ENCODE measurements at regions not wholly inside any gene's neighbourhood (a gene's known extent, or its start where the extent isn't known, plus 50 kb on each side); places are given as distances from the start of the nearest gene placed in this dataset.

DNA sequence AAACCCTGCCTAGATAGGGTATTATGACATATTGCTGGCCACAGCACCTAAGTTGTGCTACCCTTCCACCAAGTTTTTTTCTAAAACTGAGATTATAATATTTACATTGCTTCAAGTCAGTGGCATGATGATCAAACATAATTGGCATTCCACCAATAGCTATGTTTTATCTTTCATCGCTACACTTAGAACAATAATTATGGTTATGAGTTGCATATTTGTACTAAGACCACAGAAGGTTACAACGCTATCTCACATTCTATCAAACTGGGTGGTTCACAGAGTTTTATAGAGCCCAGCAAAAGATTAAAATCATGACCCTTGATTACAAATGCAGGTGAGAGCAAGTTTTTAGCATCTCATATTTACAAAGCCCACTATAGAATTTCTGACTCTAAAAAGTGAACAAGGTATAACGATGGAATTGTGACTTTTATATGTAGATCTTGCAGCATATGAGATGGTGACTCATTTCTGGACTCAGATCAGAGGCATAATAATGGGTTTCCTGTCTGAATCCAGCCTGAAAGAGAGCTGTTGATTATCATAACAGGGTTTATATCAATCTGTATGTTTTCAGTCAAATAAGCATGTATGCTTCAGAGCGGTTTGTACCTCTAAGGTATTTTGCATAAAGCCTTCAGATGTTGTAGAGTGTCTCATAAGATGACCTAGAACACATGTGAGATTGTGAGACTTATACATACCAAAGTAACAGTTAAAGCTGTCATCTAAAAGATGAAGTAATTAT, 847.2 kb upstream of the TSPY4 start:
- no TSS peak for BruUV-seq (replicated peaks)
- WGBS (ENCODE audit: low lambda C conversion rate) = 59% methylated on average over 3 of the region's 4 CpGs

More for the DNA sequence above, 847.2 kb upstream of the TSPY4 start:
- Histone ChIP-seq H4K20me1 (ENCODE audit: insufficient read depth, low read length) (no peaks in the 10 kb centered on the region), H3K4me2 (ENCODE audit: low read depth, low read length) (no peak overlapping the region), H3K4me3 (replicated peaks in 1 of 3; ENCODE audit: insufficient read depth in 1 of 3, low read depth in 2 of 3, low read length in 3 of 3) (no peak overlapping the region), H3K36me3 (replicated peaks in 1 of 2; ENCODE audit: control insufficient read depth in 1 of 2, insufficient read depth in 2 of 2, low read length in 2 of 2) (no peaks in the 10 kb centered on the region), H3K27me3 (ENCODE audit: control insufficient read depth in 1 of 2, insufficient read depth in 2 of 2, low read length in 2 of 2) (no peaks in the 10 kb centered on the region), H3K9me3 (ENCODE audit: low read length) (peaks cover 56% of the 10 kb centered on the region), H2AFZ (ENCODE audit: low read length) (no peak overlapping the region), H3K79me2 (ENCODE audit: insufficient read depth, low read length) (no peaks in the 10 kb centered on the region), H3K9ac (ENCODE audit: insufficient read depth, low read depth, low read length) (no peak overlapping the region), H3K27ac (ENCODE audit: extremely low read length, insufficient read depth, low read length) (no peak overlapping the region), H3K4me1 (ENCODE audit: insufficient read depth, low read length) (no peaks in the 10 kb centered on the region)
- in situ Hi-C loops (cut with HindIII; ENCODE audit: extremely low pct_ligation_motif_present, low pct_unique_long_range_greater_than_20kb) (no loop called here), intact Hi-C loops (cut with micrococcal nuclease; ENCODE audit: unreplicated experiment) (no loop called here)
- ChIA-PET POLR2A (no interaction called here), CTCF (ENCODE audit: low intra/inter-chr PET ratio, low total read pairs) (no interaction called here)
- ATAC-seq (no peak), FAIRE-seq (no peak), DNase-seq (ENCODE audit: low spot score) (no peak)
- TF ChIP-seq DPF2 (CRISPR knock-in tag; IDR thresholded peaks at IDR 0.05; ENCODE audit: borderline replicate concordance, low read depth) (no peak), ZNF766 (CRISPR knock-in tag; IDR thresholded peaks at IDR 0.05; ENCODE audit: borderline replicate concordance) (no peak), BRCA1 (CRISPR knock-in tag; IDR thresholded peaks at IDR 0.05) (no peak)
- TF ChIP-seq, protein P1, sequence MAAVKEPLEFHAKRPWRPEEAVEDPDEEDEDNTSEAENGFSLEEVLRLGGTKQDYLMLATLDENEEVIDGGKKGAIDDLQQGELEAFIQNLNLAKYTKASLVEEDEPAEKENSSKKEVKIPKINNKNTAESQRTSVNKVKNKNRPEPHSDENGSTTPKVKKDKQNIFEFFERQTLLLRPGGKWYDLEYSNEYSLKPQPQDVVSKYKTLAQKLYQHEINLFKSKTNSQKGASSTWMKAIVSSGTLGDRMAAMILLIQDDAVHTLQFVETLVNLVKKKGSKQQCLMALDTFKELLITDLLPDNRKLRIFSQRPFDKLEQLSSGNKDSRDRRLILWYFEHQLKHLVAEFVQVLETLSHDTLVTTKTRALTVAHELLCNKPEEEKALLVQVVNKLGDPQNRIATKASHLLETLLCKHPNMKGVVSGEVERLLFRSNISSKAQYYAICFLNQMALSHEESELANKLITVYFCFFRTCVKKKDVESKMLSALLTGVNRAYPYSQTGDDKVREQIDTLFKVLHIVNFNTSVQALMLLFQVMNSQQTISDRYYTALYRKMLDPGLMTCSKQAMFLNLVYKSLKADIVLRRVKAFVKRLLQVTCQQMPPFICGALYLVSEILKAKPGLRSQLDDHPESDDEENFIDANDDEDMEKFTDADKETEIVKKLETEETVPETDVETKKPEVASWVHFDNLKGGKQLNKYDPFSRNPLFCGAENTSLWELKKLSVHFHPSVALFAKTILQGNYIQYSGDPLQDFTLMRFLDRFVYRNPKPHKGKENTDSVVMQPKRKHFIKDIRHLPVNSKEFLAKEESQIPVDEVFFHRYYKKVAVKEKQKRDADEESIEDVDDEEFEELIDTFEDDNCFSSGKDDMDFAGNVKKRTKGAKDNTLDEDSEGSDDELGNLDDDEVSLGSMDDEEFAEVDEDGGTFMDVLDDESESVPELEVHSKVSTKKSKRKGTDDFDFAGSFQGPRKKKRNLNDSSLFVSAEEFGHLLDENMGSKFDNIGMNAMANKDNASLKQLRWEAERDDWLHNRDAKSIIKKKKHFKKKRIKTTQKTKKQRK (IDR thresholded peaks at IDR 0.05; ENCODE audit: low read length) = no peak
- TF ChIP-seq, protein P2, sequence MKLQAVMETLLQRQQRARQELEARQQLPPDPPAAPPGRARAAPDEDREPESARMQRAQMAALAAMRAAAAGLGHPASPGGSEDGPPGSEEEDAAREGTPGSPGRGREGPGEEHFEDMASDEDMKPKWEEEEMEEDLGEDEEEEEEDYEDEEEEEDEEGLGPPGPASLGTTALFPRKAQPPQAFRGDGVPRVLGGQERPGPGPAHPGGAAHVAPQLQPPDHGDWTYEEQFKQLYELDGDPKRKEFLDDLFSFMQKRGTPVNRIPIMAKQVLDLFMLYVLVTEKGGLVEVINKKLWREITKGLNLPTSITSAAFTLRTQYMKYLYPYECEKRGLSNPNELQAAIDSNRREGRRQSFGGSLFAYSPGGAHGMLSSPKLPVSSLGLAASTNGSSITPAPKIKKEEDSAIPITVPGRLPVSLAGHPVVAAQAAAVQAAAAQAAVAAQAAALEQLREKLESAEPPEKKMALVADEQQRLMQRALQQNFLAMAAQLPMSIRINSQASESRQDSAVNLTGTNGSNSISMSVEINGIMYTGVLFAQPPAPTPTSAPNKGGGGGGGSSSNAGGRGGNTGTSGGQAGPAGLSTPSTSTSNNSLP (IDR thresholded peaks at IDR 0.05; ENCODE audit: low read depth, low read length) = no peak

Measured in HepG2 (cell line).